ENCODE measurements at regions not wholly inside any gene's neighbourhood (a gene's known extent, or its start where the extent isn't known, plus 50 kb on each side); places are given as distances from the start of the nearest gene placed in this dataset.

DNA sequence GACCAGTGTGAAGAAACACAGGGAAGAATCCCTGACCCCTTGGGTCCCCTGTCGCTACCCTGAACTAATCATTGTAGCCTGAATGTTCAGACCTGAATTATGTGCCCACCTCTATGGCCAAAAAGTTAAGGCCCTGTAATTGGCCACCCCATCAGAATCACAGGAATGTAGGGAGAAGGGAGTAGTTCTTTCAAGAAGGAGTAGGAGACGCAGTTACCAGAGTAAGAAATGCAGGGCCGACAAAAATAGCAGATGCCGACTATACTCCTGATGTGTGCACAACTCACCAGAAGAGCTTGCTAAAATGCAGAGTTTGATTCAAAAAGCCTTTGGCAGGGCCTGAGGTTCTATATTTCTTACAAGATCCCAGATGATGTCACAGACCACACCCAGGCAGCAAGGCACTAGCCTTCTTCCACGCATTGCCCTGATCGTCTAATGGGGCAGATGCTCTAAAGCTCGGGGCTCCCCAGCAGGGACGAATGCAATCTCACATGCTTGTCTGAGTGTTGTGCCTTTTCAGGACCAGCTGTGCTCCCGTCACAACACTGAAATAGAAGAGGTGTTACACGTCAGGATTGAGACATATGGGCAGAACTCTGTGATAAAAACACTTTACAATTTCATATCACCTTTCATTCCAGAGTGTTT lies 161.0 kb upstream of the FAM241A start:
- TF ChIP-seq, protein P1, sequence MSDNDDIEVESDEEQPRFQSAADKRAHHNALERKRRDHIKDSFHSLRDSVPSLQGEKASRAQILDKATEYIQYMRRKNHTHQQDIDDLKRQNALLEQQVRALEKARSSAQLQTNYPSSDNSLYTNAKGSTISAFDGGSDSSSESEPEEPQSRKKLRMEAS (IDR thresholded peaks at IDR 0.05), result no peak
- TF ChIP-seq EGR1 (IDR thresholded peaks at IDR 0.05; ENCODE audit: low read depth in 2 of 2) (no peak), TAF1 (conservative IDR thresholded peaks at IDR 0.05) (no peak), ATF3 (IDR thresholded peaks at IDR 0.05) (no peak), ZBTB33 (IDR thresholded peaks at IDR 0.05) (no peak), FOXA1 (IDR thresholded peaks at IDR 0.05) (no peak), RXRA (IDR thresholded peaks at IDR 0.05) (no peak), HNF4G (IDR thresholded peaks at IDR 0.05) (no peak), SP1 (IDR thresholded peaks at IDR 0.05) (no peak), YY1 (IDR thresholded peaks at IDR 0.05) (no peak), JUND (IDR thresholded peaks at IDR 0.05) (no peak), RAD21 (IDR thresholded peaks at IDR 0.05) (no peak)
- TF ChIP-seq, protein P2, sequence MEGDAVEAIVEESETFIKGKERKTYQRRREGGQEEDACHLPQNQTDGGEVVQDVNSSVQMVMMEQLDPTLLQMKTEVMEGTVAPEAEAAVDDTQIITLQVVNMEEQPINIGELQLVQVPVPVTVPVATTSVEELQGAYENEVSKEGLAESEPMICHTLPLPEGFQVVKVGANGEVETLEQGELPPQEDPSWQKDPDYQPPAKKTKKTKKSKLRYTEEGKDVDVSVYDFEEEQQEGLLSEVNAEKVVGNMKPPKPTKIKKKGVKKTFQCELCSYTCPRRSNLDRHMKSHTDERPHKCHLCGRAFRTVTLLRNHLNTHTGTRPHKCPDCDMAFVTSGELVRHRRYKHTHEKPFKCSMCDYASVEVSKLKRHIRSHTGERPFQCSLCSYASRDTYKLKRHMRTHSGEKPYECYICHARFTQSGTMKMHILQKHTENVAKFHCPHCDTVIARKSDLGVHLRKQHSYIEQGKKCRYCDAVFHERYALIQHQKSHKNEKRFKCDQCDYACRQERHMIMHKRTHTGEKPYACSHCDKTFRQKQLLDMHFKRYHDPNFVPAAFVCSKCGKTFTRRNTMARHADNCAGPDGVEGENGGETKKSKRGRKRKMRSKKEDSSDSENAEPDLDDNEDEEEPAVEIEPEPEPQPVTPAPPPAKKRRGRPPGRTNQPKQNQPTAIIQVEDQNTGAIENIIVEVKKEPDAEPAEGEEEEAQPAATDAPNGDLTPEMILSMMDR (IDR thresholded peaks at IDR 0.05; ENCODE audit: low read depth, low read length, missing input control), result no peak
- TF ChIP-seq, protein P3, sequence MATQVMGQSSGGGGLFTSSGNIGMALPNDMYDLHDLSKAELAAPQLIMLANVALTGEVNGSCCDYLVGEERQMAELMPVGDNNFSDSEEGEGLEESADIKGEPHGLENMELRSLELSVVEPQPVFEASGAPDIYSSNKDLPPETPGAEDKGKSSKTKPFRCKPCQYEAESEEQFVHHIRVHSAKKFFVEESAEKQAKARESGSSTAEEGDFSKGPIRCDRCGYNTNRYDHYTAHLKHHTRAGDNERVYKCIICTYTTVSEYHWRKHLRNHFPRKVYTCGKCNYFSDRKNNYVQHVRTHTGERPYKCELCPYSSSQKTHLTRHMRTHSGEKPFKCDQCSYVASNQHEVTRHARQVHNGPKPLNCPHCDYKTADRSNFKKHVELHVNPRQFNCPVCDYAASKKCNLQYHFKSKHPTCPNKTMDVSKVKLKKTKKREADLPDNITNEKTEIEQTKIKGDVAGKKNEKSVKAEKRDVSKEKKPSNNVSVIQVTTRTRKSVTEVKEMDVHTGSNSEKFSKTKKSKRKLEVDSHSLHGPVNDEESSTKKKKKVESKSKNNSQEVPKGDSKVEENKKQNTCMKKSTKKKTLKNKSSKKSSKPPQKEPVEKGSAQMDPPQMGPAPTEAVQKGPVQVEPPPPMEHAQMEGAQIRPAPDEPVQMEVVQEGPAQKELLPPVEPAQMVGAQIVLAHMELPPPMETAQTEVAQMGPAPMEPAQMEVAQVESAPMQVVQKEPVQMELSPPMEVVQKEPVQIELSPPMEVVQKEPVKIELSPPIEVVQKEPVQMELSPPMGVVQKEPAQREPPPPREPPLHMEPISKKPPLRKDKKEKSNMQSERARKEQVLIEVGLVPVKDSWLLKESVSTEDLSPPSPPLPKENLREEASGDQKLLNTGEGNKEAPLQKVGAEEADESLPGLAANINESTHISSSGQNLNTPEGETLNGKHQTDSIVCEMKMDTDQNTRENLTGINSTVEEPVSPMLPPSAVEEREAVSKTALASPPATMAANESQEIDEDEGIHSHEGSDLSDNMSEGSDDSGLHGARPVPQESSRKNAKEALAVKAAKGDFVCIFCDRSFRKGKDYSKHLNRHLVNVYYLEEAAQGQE (IDR thresholded peaks at IDR 0.05), result no peak

Measured in liver (tissue), 3 donors.